Peyer's patch (tissue), 4 donors: ENCODE measurements at regions not wholly inside any gene's neighbourhood (a gene's known extent, or its start where the extent isn't known, plus 50 kb on each side); places are given as distances from the start of the nearest gene placed in this dataset.

Source experiments
- POLR2A ChIP-seq, 2 donors: fragments of 450-650 bp; IDR thresholded peaks; one replicate each; pipeline ENCODE4 v1.5.1; 2017; ENCODE audit warnings: antibody characterized with exemption in 2 of 2, mild to moderate bottlenecking in 2 of 2, moderate library complexity in 2 of 2
- TF ChIP-seq, protein P1 (sequence below), 6 experiments: fragments of 450-650 bp in 4 of 6; fragments of 200-600 bp in 2 of 6; sonication (generic) in 1 of 6; IDR thresholded peaks; one replicate each; pipeline ENCODE4 v1.5.1; 2017 to 2019; ENCODE audit warnings: antibody characterized with exemption in 6 of 6, mild to moderate bottlenecking in 3 of 6, moderate library complexity in 1 of 6

DNA sequence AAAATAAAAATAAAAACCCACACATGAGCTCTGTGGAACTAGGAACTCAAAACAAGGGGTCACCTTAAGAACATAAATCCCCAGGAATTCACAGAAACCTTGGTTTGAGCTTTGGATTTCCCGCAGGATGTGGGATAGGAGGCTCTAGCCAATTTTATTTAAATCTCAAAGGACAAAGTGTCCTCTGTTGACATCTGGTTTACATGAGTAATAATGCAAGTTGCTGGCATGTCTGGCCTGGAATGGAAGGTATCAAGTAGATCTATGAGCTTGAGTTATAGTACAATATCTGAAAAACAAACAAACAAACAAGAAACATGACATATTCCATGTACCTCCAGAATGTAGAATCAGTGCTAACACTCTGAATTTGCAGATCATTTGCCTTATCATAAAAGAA, 94.2 kb upstream of the SLIT3 start:
- TF ChIP-seq, protein P1, sequence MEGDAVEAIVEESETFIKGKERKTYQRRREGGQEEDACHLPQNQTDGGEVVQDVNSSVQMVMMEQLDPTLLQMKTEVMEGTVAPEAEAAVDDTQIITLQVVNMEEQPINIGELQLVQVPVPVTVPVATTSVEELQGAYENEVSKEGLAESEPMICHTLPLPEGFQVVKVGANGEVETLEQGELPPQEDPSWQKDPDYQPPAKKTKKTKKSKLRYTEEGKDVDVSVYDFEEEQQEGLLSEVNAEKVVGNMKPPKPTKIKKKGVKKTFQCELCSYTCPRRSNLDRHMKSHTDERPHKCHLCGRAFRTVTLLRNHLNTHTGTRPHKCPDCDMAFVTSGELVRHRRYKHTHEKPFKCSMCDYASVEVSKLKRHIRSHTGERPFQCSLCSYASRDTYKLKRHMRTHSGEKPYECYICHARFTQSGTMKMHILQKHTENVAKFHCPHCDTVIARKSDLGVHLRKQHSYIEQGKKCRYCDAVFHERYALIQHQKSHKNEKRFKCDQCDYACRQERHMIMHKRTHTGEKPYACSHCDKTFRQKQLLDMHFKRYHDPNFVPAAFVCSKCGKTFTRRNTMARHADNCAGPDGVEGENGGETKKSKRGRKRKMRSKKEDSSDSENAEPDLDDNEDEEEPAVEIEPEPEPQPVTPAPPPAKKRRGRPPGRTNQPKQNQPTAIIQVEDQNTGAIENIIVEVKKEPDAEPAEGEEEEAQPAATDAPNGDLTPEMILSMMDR (IDR thresholded peaks at IDR 0.05), result no peak
- TF ChIP-seq POLR2A (IDR thresholded peaks at IDR 0.05), result no peak
